H1 (cell line): ENCODE measurements at regions not wholly inside any gene's neighbourhood (a gene's known extent, or its start where the extent isn't known, plus 50 kb on each side); places are given as distances from the start of the nearest gene placed in this dataset.
A peak's percentile ranks its signal among the peaks of the same experiment; 100 is the strongest.
"Not testable (repeated sequence)": the region's sequence is repeated elsewhere in the genome, so short reads cannot be mapped to it uniquely, and the experiment has no call there.

Source experiments
- CTCF ChIA-PET: fragments of 300-600 bp; sonication (Branson Sonifier 250); formaldehyde crosslinking; loops from one replicate; lab custom pipeline; 2021; ENCODE audit not compliant: partially characterized antibody; lab: Charles Lee
- POLR2A ChIA-PET: fragments of 300-600 bp; sonication (Branson Sonifier 250); formaldehyde crosslinking; loops from one replicate; lab custom pipeline; 2021; ENCODE audit warnings: inconsistent platforms; ENCODE audit not compliant: partially characterized antibody; lab: Charles Lee
- DNase-seq, 2 experiments: peaks; one replicate each; pipeline versions ENCODE4 v3.0.0 to v3.0.0-alpha.2; 2010 to 2022; ENCODE audit warnings: low spot score in 2 of 2, low read depth in 1 of 2, mixed read lengths in 1 of 2
- FAIRE-seq: peaks from 2 replicates; lab custom pipeline; 2011; peaks lifted over from hg19 to GRCh38; lab: Jason Lieb, UNC
- H2AFZ ChIP-seq: 2 replicates; pipeline ENCODE4 v1.8.1; 2012; ENCODE audit warnings: low read length, inconsistent platforms
- H2AK5ac ChIP-seq: 2 replicates; pipeline ENCODE4 v1.6.1; 2013; ENCODE audit warnings: low read depth, low read length
- H2BK120ac ChIP-seq: replicated peaks from 2 replicates; pipeline ENCODE3; 2013; ENCODE audit warnings: low read depth, low read length, inconsistent platforms
- H2BK12ac ChIP-seq: 2 replicates; pipeline ENCODE4 v1.6.1; 2013; ENCODE audit warnings: low read depth, low read length
- H2BK15ac ChIP-seq: 2 replicates; pipeline ENCODE4 v1.6.1; 2013; ENCODE audit warnings: low read length
- H2BK20ac ChIP-seq: 2 replicates; pipeline ENCODE4 v1.6.1; 2013; ENCODE audit warnings: low read length
- H2BK5ac ChIP-seq: 2 replicates; pipeline ENCODE4 v1.6.1; 2013; ENCODE audit warnings: low read depth, low read length
- H3K14ac ChIP-seq: 2 replicates; pipeline ENCODE4 v1.6.1; 2013; ENCODE audit warnings: inconsistent platforms; ENCODE audit not compliant: insufficient read length
- H3K18ac ChIP-seq: 2 replicates; pipeline ENCODE4 v1.6.1; 2013; ENCODE audit warnings: low read length; ENCODE audit errors: extremely low read depth
- H3K23ac ChIP-seq: 2 replicates; pipeline ENCODE4 v1.6.1; 2013; ENCODE audit warnings: inconsistent platforms; ENCODE audit not compliant: insufficient read length
- H3K23me2 ChIP-seq: 2 replicates; pipeline ENCODE4 v1.6.1; 2013; ENCODE audit warnings: low read depth, low read length
- H3K27ac ChIP-seq: 2 replicates; pipeline ENCODE4 v1.6.1; 2011; ENCODE audit warnings: low read depth, low read length, inconsistent platforms
- H3K27me3 ChIP-seq, 4 experiments: replicated peaks in 1 of 4; 1 replicate in 1 of 4; 2 replicates in 3 of 4; pipeline versions ENCODE4 v1.6.1 to v1.8.1; 2011 to 2013; ENCODE audit warnings: low read length in 3 of 4, mild to moderate bottlenecking in 3 of 4, inconsistent platforms in 2 of 4, mixed read lengths in 2 of 4, moderate library complexity in 1 of 4; ENCODE audit not compliant: control insufficient read depth in 3 of 4, insufficient read depth in 3 of 4; ENCODE audit errors: extremely low read depth in 1 of 4
- H3K36me3 ChIP-seq, 4 experiments: 2 replicates each; pipeline versions ENCODE4 v1.6.1 to v1.8.1; 2011 to 2013; ENCODE audit warnings: mild to moderate bottlenecking in 4 of 4, low read length in 3 of 4, moderate library complexity in 2 of 4, control low read depth in 1 of 4, inconsistent platforms in 1 of 4; ENCODE audit not compliant: insufficient read depth in 4 of 4, control insufficient read depth in 2 of 4
- H3K4ac ChIP-seq: replicated peaks from 2 replicates; pipeline ENCODE3; 2013; ENCODE audit warnings: low read length, low read depth, mixed read lengths, inconsistent platforms; ENCODE audit not compliant: insufficient read length
- H3K4me1 ChIP-seq, 4 experiments: replicated peaks in 1 of 4; 1 replicate in 1 of 4; 2 replicates in 3 of 4; pipeline versions ENCODE4 v1.6.1 to v1.8.1; 2011 to 2013; ENCODE audit warnings: low read length in 3 of 4, inconsistent platforms in 2 of 4, mixed read lengths in 1 of 4; ENCODE audit not compliant: insufficient read depth in 4 of 4, control insufficient read depth in 3 of 4
- H3K4me2 ChIP-seq, 2 experiments: 2 replicates each; pipeline versions ENCODE4 v1.6.1 to v1.8.1; 2011 to 2013; ENCODE audit warnings: low read depth in 2 of 2, low read length in 2 of 2, control low read depth in 1 of 2, inconsistent platforms in 1 of 2, mild to moderate bottlenecking in 1 of 2; ENCODE audit not compliant: insufficient read depth in 1 of 2
- H3K4me3 ChIP-seq, 4 experiments: fragments of 200-600, 300-600 bp in 1 of 4; sonication (generic), shearing (Covaris generic), sonication (Bioruptor Twin) in 1 of 4; 2 replicates each; pipeline versions ENCODE4 v1.5.1 to v1.8.1; 2011 to 2016; ENCODE audit warnings: low read length in 4 of 4, low read depth in 3 of 4, control low read depth in 2 of 4, inconsistent platforms in 2 of 4, mild to moderate bottlenecking in 2 of 4, mixed read lengths in 1 of 4, moderate library complexity in 1 of 4; ENCODE audit not compliant: insufficient read depth in 2 of 4; ENCODE audit errors: extremely low read depth in 1 of 4
- H3K56ac ChIP-seq: replicated peaks from 2 replicates; pipeline ENCODE3; 2013; ENCODE audit warnings: low read depth, mild to moderate bottlenecking, mixed read lengths, low read length, inconsistent platforms; ENCODE audit not compliant: insufficient read length
- H3K79me1 ChIP-seq: 2 replicates; pipeline ENCODE4 v1.6.1; 2013; ENCODE audit warnings: low read depth, low read length, control low read depth
- H3K79me2 ChIP-seq, 2 experiments: 2 replicates each; pipeline versions ENCODE4 v1.6.1 to v1.8.1; 2012 to 2013; ENCODE audit warnings: low read length in 2 of 2, mild to moderate bottlenecking in 2 of 2, inconsistent platforms in 1 of 2; ENCODE audit not compliant: insufficient read depth in 2 of 2, control insufficient read depth in 1 of 2
- H3K9ac ChIP-seq, 4 experiments: replicated peaks in 1 of 4; 1 replicate in 1 of 4; 2 replicates in 3 of 4; pipeline versions ENCODE4 v1.6.1 to v1.8.1; 2011 to 2013; ENCODE audit warnings: low read depth in 3 of 4, low read length in 3 of 4, control low read depth in 2 of 4, mild to moderate bottlenecking in 2 of 4, moderate library complexity in 2 of 4, inconsistent platforms in 1 of 4; ENCODE audit errors: extremely low read depth in 1 of 4
- H3K9me3 ChIP-seq, 2 experiments: 2 replicates each; pipeline versions ENCODE4 v1.6.1 to v1.8.1; 2012 to 2013; ENCODE audit warnings: mild to moderate bottlenecking in 2 of 2, moderate library complexity in 2 of 2, control low read depth in 1 of 2, inconsistent platforms in 1 of 2, low read depth in 1 of 2, low read length in 1 of 2, mixed read lengths in 1 of 2; ENCODE audit not compliant: insufficient read depth in 2 of 2
- H4K20me1 ChIP-seq, 2 experiments: replicated peaks in 1 of 2; 2 replicates each; pipeline versions ENCODE3 to v1.8.1; 2011 to 2013; ENCODE audit warnings: inconsistent platforms in 2 of 2, low read length in 2 of 2, mild to moderate bottlenecking in 1 of 2; ENCODE audit not compliant: insufficient read depth in 2 of 2, control insufficient read depth in 1 of 2
- H4K5ac ChIP-seq: 2 replicates; pipeline ENCODE4 v1.6.1; 2013; ENCODE audit warnings: low read length, low read depth, mixed read lengths, inconsistent platforms; ENCODE audit not compliant: insufficient read length
- H4K8ac ChIP-seq: 2 replicates; pipeline ENCODE4 v1.8.0; 2013; ENCODE audit warnings: mild to moderate bottlenecking, moderate library complexity, low read length, inconsistent platforms; ENCODE audit not compliant: insufficient read depth; ENCODE audit errors: extremely low read depth
- H4K91ac ChIP-seq: replicated peaks from 2 replicates; pipeline ENCODE3; 2013; ENCODE audit warnings: low read length, mixed read lengths, inconsistent platforms; ENCODE audit not compliant: insufficient read length
- WGBS, 2 experiments: shearing (Covaris generic) in 1 of 2; methylation state at CpG; one replicate each; pipeline versions ENCODE4 v1.1.6 to v1.1.7; 2013 to 2015; ENCODE audit warnings: low lambda C conversion rate in 2 of 2, mixed read lengths in 2 of 2, inconsistent platforms in 1 of 2, low coverage in 1 of 2, missing lambda C conversion rate in 1 of 2; ENCODE audit not compliant: insufficient replicate concordance in 2 of 2, insufficient coverage in 1 of 2, insufficient read length in 1 of 2; ENCODE audit errors: extremely low coverage in 1 of 2, missing lambda C conversion rate in 1 of 2; 5-methylcytosine and 5-hydroxymethylcytosine counted together

GRCh38 chr16:29217104-29217751, 189.3 kb downstream of the NPIPB11 start:
- H2BK120ac ChIP-seq, H3K23ac ChIP-seq, H3K79me1 ChIP-seq, H2BK15ac ChIP-seq, H2BK20ac ChIP-seq, H3K4me2 ChIP-seq, H3K56ac ChIP-seq, H3K4me1 ChIP-seq, CTCF ChIA-PET, H3K23me2 ChIP-seq, H2BK12ac ChIP-seq, H3K27me3 ChIP-seq, H4K5ac ChIP-seq, H4K91ac ChIP-seq, H4K8ac ChIP-seq, H2AK5ac ChIP-seq, H3K36me3 ChIP-seq, FAIRE-seq, H3K27ac ChIP-seq, POLR2A ChIA-PET, H3K79me2 ChIP-seq, H3K9ac ChIP-seq, H4K20me1 ChIP-seq, H3K9me3 ChIP-seq, H2AFZ ChIP-seq, H3K14ac ChIP-seq, H3K4ac ChIP-seq, H2BK5ac ChIP-seq, H3K4me3 ChIP-seq, H3K18ac ChIP-seq: not testable (repeated sequence)
- WGBS, 2 experiments: 91% methylated on average over 17 of the region's 22 CpGs; no CpG with 5 or more reads in 1 of the 2 experiments
- peak in 1 of 2 experiments; percentile 39 for DNase-seq

- FAIRE-seq: not testable (repeated sequence)
These were observed 192.7 kb downstream of the NPIPB11 start for GRCh38 chr16:29213770-29214169.

More at GRCh38 chr16:29213770-29214169, 192.7 kb downstream of the NPIPB11 start:
- H3K9ac ChIP-seq, CTCF ChIA-PET, H3K79me2 ChIP-seq, H3K14ac ChIP-seq, H3K4me2 ChIP-seq, POLR2A ChIA-PET, H4K20me1 ChIP-seq, H2BK12ac ChIP-seq, H2BK20ac ChIP-seq, H3K79me1 ChIP-seq, H2BK120ac ChIP-seq, H3K27ac ChIP-seq, DNase-seq, H3K27me3 ChIP-seq, H3K4me3 ChIP-seq, H2BK5ac ChIP-seq, H3K4ac ChIP-seq, H3K23me2 ChIP-seq, H4K91ac ChIP-seq, H3K56ac ChIP-seq, H3K36me3 ChIP-seq, H3K9me3 ChIP-seq, H3K23ac ChIP-seq, H2AK5ac ChIP-seq, H2BK15ac ChIP-seq, H4K8ac ChIP-seq, H3K18ac ChIP-seq, H4K5ac ChIP-seq, H3K4me1 ChIP-seq, H2AFZ ChIP-seq: not testable (repeated sequence)
- WGBS, 2 experiments: 83% methylated on average over 3 of the region's 3 CpGs; no CpG with 5 or more reads in 1 of the 2 experiments
